HCT116 (cell line): ENCODE measurements at regions not wholly inside any gene's neighbourhood (a gene's known extent, or its start where the extent isn't known, plus 50 kb on each side); places are given as distances from the start of the nearest gene placed in this dataset.

Source experiments
- CBX3 ChIP-seq: IDR thresholded peaks from 2 replicates; pipeline ENCODE4 v1.6.1; 2012; ENCODE audit warnings: low read depth
- CEBPB ChIP-seq: IDR thresholded peaks from 2 replicates; pipeline ENCODE4 v1.6.1; 2012; ENCODE audit warnings: low read depth
- EGR1 ChIP-seq: IDR thresholded peaks from 2 replicates; pipeline ENCODE4 v1.6.1; 2012; ENCODE audit warnings: low read depth
- EZH2 ChIP-seq: fragments of 200-600 bp; sonication (generic); IDR thresholded peaks from 2 replicates; pipeline ENCODE4 v1.6.1; 2017; ENCODE audit warnings: antibody characterized with exemption, mixed run types
- EZH2phosphoT487 ChIP-seq: fragments of 200-600 bp; IDR thresholded peaks from 2 replicates; pipeline ENCODE4 v1.6.1; 2018; ENCODE audit warnings: antibody characterized with exemption, borderline replicate concordance
- JUND ChIP-seq: IDR thresholded peaks from 2 replicates; pipeline ENCODE4 v1.6.1; 2012
- POLR2A ChIP-seq: IDR thresholded peaks from 2 replicates; pipeline ENCODE4 v1.7.0; 2011; ENCODE audit warnings: borderline replicate concordance; ENCODE audit not compliant: insufficient read depth, insufficient read length; ENCODE audit errors: extremely low read depth
- POLR2AphosphoS5 ChIP-seq: IDR thresholded peaks from 2 replicates; pipeline ENCODE4 v1.6.1; 2011; ENCODE audit warnings: mild to moderate bottlenecking, low read depth, low read length, moderate library complexity
- RAD21 ChIP-seq: IDR thresholded peaks from 2 replicates; pipeline ENCODE4 v1.6.1; 2012; ENCODE audit warnings: low read depth, mild to moderate bottlenecking
- SP1 ChIP-seq: IDR thresholded peaks from 2 replicates; pipeline ENCODE4 v1.6.1; 2012; ENCODE audit warnings: low read depth
- SRF ChIP-seq: IDR thresholded peaks from 2 replicates; pipeline ENCODE4 v1.6.1; 2012; ENCODE audit warnings: low read depth
- TF ChIP-seq, protein P1 (sequence below), 3 experiments: fragments of 200-600 bp in 1 of 3; sonication (generic) in 1 of 3; IDR thresholded peaks in 2 of 3; conservative IDR thresholded peaks in 1 of 3; 2 replicates each; pipeline ENCODE4 v1.5.1; 2012 to 2017; ENCODE audit warnings: low read depth in 2 of 3, low read length in 2 of 3, antibody characterized with exemption in 1 of 3, borderline replicate concordance in 1 of 3, control low read depth in 1 of 3, mild to moderate bottlenecking in 1 of 3, mixed read lengths in 1 of 3, mixed run types in 1 of 3, moderate library complexity in 1 of 3; ENCODE audit not compliant: insufficient read depth in 1 of 3
- TF ChIP-seq, protein P2 (sequence below): IDR thresholded peaks from 2 replicates; pipeline ENCODE4 v1.6.1; 2012; ENCODE audit warnings: low read depth
- TF ChIP-seq, protein P3 (sequence below): IDR thresholded peaks from 2 replicates; pipeline ENCODE4 v1.6.1; 2011; ENCODE audit warnings: mild to moderate bottlenecking, low read length, moderate library complexity; ENCODE audit not compliant: insufficient replicate concordance; ENCODE audit errors: extremely low read depth

DNA sequence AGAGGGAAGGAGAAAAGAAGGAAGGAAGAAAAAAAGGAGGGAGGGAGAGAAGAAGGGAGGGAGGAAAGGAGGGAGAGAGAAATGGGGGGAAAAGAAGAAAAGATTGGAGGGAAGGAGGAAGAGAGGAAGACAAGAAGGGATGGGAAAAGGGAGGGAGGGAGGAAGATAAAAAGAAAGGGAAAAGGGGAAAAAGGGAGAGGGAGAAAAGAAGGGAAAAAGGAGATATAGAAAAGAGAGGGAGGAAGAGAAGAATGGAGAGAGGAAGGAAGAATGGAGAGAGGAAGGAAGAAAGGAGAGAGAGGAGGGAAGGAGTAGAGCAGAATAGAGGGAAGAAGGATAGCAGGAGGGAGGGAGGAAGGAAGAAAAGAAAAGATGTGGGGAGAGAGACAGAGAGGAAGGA lies 334.6 kb downstream of the TSHZ3 start:
- TF ChIP-seq POLR2A, result no peak
- TF ChIP-seq, protein P1, sequence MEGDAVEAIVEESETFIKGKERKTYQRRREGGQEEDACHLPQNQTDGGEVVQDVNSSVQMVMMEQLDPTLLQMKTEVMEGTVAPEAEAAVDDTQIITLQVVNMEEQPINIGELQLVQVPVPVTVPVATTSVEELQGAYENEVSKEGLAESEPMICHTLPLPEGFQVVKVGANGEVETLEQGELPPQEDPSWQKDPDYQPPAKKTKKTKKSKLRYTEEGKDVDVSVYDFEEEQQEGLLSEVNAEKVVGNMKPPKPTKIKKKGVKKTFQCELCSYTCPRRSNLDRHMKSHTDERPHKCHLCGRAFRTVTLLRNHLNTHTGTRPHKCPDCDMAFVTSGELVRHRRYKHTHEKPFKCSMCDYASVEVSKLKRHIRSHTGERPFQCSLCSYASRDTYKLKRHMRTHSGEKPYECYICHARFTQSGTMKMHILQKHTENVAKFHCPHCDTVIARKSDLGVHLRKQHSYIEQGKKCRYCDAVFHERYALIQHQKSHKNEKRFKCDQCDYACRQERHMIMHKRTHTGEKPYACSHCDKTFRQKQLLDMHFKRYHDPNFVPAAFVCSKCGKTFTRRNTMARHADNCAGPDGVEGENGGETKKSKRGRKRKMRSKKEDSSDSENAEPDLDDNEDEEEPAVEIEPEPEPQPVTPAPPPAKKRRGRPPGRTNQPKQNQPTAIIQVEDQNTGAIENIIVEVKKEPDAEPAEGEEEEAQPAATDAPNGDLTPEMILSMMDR (IDR thresholded peaks at IDR 0.05 in 2 of 3, conservative IDR thresholded peaks at IDR 0.05 in 1 of 3; ENCODE audit: borderline replicate concordance in 1 of 3, insufficient read depth in 1 of 3, low read depth in 2 of 3, low read length in 2 of 3), result no peak
- no peak for TF ChIP-seq POLR2AphosphoS5
- no peak for TF ChIP-seq CEBPB
- TF ChIP-seq, protein P2, sequence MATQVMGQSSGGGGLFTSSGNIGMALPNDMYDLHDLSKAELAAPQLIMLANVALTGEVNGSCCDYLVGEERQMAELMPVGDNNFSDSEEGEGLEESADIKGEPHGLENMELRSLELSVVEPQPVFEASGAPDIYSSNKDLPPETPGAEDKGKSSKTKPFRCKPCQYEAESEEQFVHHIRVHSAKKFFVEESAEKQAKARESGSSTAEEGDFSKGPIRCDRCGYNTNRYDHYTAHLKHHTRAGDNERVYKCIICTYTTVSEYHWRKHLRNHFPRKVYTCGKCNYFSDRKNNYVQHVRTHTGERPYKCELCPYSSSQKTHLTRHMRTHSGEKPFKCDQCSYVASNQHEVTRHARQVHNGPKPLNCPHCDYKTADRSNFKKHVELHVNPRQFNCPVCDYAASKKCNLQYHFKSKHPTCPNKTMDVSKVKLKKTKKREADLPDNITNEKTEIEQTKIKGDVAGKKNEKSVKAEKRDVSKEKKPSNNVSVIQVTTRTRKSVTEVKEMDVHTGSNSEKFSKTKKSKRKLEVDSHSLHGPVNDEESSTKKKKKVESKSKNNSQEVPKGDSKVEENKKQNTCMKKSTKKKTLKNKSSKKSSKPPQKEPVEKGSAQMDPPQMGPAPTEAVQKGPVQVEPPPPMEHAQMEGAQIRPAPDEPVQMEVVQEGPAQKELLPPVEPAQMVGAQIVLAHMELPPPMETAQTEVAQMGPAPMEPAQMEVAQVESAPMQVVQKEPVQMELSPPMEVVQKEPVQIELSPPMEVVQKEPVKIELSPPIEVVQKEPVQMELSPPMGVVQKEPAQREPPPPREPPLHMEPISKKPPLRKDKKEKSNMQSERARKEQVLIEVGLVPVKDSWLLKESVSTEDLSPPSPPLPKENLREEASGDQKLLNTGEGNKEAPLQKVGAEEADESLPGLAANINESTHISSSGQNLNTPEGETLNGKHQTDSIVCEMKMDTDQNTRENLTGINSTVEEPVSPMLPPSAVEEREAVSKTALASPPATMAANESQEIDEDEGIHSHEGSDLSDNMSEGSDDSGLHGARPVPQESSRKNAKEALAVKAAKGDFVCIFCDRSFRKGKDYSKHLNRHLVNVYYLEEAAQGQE, result no peak
- TF ChIP-seq EZH2phosphoT487, result no peak
- no peak for TF ChIP-seq JUND
- TF ChIP-seq EGR1, result no peak
- no peak for TF ChIP-seq RAD21
- TF ChIP-seq EZH2, result no peak
- no peak for TF ChIP-seq CBX3
- TF ChIP-seq, protein P3, sequence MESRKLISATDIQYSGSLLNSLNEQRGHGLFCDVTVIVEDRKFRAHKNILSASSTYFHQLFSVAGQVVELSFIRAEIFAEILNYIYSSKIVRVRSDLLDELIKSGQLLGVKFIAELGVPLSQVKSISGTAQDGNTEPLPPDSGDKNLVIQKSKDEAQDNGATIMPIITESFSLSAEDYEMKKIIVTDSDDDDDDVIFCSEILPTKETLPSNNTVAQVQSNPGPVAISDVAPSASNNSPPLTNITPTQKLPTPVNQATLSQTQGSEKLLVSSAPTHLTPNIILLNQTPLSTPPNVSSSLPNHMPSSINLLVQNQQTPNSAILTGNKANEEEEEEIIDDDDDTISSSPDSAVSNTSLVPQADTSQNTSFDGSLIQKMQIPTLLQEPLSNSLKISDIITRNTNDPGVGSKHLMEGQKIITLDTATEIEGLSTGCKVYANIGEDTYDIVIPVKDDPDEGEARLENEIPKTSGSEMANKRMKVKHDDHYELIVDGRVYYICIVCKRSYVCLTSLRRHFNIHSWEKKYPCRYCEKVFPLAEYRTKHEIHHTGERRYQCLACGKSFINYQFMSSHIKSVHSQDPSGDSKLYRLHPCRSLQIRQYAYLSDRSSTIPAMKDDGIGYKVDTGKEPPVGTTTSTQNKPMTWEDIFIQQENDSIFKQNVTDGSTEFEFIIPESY, result no peak
- TF ChIP-seq SP1, result no peak
- no peak for TF ChIP-seq SRF
